GM18873 (cell line): ENCODE measurements at regions not wholly inside any gene's neighbourhood (a gene's known extent, or its start where the extent isn't known, plus 50 kb on each side); places are given as distances from the start of the nearest gene placed in this dataset.

Experiments
- ATAC-seq: cut with Tn5 transposase; IDR thresholded peaks from one replicate; pipeline ENCODE4 v1.9.1; 2021; ENCODE audit warnings: mild to moderate bottlenecking, moderate library complexity, moderate number of reproducible peaks; ENCODE audit not compliant: unreplicated experiment, low FRiP score

GRCh38 chr14:101466456-101467180 lies 94.7 kb upstream of the DIO3 start:
- no peak for ATAC-seq

DNA sequence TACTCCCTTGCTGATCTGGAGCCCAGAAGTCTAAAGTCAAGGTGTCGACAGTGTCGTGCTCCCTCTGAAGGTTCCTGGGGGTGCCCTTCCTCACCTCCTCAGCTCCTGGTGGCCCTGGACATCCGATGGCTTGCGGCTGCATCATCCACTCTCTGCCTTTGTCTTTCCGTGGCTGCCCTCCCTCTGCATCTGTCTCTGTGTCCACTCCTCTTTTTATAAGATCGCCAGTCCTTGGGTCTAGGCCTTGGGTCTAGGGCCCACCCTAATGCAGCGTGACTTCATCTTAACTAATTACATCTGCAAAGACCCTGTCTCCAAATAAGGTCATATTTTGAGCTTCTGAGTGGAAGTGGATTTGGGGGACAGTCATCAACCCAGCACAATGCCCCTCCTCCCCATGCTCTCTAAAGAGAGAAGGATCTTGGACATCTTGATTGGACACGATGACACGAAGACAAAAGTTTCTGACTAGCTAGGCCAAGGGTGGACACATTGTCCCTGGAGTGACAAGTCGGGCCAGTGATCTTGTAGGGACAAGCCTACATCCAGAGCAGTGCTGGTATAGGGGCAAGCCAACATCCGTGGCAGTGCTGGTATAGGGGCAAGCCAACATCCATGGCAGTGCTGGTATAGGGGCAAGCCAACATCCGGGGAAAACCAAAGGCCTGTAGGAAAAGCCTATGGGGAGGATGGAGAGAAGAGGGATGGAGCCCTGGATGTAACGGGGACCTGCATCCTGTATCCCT lies 93.9 kb upstream of the DIO3 start:
- no peak for ATAC-seq

DNA sequence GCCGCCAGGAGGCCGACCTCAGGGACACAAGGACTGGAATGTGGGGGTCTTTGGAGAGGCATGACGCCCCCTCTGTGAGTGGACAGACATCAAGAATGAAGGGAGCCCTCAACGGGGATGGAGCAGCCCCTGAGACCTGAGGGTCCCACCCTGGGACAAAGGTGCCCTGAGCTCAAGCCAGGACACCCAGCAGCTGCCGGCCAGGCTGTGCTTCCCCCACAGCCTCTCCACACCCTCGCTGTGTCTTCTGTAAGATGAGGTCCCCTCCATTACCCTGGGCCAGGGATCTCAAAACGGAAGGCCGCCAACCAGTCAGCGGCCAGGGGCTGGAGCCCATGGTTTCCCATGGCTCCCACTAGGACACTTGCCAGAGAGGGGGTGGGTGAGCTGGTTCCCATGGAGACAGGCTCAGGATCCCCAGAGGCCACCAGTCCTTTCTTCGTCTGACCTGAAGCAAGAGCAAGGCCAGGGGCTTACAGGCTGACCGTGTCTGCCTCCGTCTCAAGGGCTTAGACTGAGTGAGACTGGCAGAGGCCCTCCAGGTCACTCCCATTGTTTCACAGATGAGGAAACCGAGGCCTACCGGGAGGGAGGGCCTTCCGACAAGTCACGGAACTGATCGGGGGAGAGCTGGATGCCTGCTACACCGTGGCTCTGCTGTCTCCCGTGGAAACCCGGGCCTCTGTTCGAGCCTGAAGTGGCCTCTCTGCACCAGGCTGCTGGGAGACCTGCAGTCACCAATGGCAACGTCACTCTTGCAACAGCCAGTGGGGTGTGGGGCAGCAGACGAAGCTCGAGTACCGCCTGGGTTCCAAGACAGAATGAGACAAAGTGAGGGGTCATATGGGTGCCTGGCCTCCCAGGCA lies 91.7 kb upstream of the DIO3 start:
- no peak for ATAC-seq

- no peak for ATAC-seq
These were observed 91.0 kb upstream of the DIO3 start for GRCh38 chr14:101470266-101470665.

- no peak for ATAC-seq
These were observed 89.4 kb upstream of the DIO3 start for GRCh38 chr14:101471723-101472517.

DNA sequence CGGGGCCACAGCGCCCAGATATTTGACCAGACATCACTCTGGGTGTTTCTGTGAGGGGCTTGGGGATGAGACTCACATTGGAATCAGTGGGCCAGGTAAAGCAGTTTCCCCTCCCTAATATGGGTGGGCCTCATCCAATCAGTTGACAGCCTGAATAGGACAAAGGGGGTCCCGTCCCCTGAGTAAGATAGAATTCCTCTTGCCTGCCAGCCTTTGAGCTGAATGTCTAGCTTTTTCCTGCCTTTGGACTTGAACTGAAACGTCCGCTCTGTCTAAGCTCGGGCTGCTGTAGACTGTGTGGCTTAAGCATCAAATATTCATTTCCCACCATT lies 88.8 kb upstream of the DIO3 start:
- no peak for ATAC-seq

DNA sequence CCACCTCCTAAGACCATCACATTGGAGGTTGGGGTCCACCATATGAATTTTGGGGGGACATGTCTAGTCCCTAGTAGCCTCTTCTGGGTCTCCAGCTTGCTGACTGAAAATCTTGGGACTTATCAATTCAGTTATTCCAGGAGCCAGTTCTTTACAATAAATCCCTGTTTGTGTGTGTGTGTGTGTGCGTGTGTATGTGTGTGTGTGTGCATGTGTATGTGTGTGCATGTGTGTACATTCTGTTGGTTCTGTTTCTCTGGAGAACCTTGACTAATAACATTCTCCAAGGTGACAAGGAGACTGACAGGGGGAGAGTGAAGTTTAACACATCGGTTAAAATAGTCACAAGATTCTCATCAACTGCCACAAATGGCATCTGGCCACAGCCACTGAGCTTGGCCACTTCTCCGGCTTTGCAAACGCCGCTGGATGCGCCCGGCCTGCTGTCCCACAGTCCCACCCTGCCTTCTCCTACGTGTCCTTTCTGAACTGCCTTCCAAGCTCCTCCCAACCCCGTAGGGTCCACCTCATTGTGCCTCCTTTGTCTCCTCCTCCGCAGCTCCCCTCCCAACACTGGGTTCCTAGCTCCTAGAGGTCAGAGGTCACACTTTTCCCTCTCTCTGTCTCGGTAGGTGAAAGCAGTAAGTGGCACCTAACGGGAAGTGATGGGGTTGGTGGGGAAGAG lies 88.1 kb upstream of the DIO3 start:
- no peak for ATAC-seq

DNA sequence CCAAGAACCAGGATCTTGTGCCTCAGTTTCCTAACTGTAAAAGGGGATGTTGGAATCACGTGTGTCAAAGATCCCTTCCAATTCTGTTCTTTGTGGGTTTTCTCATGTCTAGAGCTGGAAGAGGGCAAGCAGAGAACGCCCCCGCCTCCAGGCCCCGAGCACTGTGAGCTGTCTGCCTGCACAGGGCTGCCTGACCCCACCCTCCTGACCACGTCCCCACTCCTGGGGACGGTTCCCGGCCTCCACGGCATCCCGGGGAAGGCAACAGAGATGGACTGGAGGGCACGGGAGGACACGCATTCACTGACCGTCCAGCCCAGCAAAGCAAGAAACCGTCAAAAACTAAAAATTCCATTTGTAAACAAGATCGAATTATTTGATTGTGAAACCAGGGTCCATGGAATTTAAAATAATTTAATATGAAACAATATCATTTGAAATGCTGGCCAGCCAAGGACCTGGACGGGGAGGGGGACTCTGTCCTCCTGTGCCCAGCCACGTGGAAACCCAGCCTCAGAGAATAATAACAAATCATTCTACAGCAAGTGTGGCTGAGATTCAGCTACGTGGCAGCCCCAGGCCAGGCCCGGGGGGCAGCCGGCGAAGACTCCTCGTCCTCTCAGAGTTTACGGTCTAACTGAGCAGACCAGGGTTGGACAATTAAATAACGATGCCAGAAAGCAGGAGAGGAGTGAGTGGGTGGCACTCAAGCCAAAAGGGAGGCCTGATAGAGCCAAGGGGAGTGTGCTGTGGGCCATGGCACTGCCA lies 87.3 kb upstream of the DIO3 start:
- ATAC-seq = no peak

DNA sequence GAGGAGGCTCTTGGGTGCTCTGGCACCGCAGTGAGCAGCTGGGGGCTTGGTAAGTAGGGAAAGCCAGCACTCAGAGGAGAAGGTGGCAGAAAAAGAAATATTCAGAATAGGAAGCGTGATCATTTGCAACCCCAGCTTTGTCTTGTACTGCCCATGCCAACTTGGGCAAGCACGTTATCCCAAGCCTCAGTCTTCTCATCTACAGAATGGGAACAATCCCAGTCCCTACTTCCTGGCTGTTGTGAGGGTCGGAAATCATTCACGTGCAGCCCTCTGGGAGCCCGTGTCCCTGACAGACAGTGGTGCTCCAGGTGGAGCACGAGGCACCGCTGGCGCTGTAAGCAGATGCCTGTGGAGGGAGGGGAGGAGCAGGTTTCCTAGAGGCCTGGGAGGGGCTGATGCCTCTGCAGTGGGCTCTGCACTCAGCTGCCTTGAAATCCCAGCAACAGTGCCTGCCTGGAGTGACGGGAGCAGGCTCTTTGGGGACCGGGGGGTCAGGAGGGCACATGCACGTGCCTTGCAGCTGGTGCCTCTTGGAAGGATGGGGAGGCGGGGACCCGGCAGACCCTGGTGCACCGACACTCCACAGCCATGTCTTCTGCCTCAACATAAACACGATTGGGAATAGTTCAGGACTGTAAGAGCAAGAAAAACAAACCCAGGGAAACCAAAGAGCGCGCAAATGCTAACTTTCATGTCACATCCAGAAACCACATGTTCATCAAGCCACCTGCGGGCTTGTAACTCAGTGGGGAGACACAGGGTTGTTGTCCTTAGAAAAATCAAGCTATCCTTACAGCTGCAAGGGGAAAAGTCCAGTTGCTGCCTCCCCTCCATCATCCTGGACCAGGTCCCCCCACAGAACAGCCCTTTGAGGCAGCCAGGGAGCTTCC lies 86.5 kb upstream of the DIO3 start:
- ATAC-seq = no peak

GRCh38 chr14:101475456-101476257 lies 85.6 kb upstream of the DIO3 start:
- no peak for ATAC-seq

DNA sequence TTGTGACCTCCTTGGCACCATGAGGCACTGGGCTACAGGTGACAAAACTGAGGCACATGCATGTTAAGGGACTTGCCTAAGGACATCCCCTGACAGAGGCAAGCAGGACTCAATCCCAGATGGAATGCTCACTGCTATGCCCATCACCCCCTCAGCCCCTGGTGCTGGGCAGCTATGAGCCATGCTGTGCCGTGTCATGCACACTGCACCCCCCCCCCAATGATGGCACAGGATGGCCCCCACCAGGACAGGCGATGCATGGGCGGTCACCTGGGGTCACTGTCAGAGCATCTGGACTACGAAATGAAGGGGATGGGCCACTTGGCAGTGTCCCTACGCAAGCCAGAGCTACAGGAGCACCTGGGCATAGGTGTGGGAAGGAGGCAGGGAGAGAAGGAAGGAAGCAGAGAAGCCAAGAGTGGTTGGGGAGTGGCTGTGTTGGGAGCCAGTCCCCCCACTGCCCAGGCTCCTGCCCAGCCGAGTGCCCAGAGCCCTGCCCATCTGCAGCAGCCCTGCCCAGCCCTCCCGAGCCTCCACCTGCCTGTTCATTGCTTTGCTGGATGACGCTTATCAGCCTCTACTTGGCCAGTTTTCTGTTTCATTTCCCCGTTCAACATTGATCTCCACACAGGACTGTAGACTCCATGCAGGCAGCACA lies 84.9 kb upstream of the DIO3 start:
- ATAC-seq = no peak

- ATAC-seq = no peak
These were observed 84.3 kb upstream of the DIO3 start for GRCh38 chr14:101476916-101477553.

GRCh38 chr14:101477648-101478047 lies 83.6 kb upstream of the DIO3 start:
- ATAC-seq = no peak

GRCh38 chr14:101478096-101478495 lies 83.2 kb upstream of the DIO3 start:
- no peak for ATAC-seq

GRCh38 chr14:101478796-101479410 lies 82.4 kb upstream of the DIO3 start:
- ATAC-seq = no peak
